ENCODE measurements at regions not wholly inside any gene's neighbourhood (a gene's known extent, or its start where the extent isn't known, plus 50 kb on each side); places are given as distances from the start of the nearest gene placed in this dataset.

DNA sequence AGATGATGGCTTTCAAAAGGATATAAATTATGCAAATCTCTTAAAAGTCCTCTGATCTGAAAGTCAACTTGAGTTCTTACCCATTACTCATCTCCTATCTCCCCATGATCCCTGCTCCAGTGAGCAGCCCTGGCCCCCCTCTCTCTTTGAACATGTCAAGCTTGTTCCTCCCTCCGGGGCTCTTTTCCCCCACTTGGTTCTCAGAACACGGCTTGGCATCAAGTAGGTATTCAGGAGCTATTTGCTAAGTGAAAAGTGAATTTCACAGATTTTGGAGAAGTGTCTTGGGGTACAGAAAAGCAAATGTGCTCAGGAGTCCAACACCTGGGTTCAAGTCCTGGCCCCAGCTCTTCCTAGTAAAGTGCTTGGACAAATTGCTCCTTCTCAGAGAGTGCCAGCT lies 98.3 kb upstream of the CTBP2 start:
- no peak for TF ChIP-seq EZH2phosphoT487 (IDR thresholded peaks at IDR 0.05; ENCODE audit: insufficient read depth, low read depth)
- no peak for TF ChIP-seq EZH2 (IDR thresholded peaks at IDR 0.05; ENCODE audit: insufficient read depth, poor library complexity, severe bottlenecking)
